AG20443 (cell line): ENCODE measurements at regions not wholly inside any gene's neighbourhood (a gene's known extent, or its start where the extent isn't known, plus 50 kb on each side); places are given as distances from the start of the nearest gene placed in this dataset.
A peak's percentile ranks its signal among the peaks of the same experiment; 100 is the strongest.
"Not testable (repeated sequence)": the region's sequence is repeated elsewhere in the genome, so short reads cannot be mapped to it uniquely, and the experiment has no call there.

Experiments
- DNase-seq: peaks from one replicate; pipeline ENCODE4 v3.0.0; 2012; ENCODE audit warnings: low spot score, mixed read lengths

- no peak for DNase-seq
These were observed 122.8 kb downstream of the ZNF365 start for GRCh38 chr10:62496925-62497324.

GRCh38 chr10:62498271-62498670, 124.1 kb downstream of the ZNF365 start:
- DNase-seq = no peak

GRCh38 chr10:62500116-62500515, 125.9 kb downstream of the ZNF365 start:
- DNase-seq = not testable (repeated sequence)

- DNase-seq = no peak
These were observed 127.4 kb downstream of the ZNF365 start for GRCh38 chr10:62501547-62501946.

- DNase-seq = no peak
These were observed 128.9 kb downstream of the ZNF365 start for GRCh38 chr10:62502995-62503613.

GRCh38 chr10:62503872-62504271, 129.7 kb downstream of the ZNF365 start:
- no peak for DNase-seq

GRCh38 chr10:62506371-62506770, 132.2 kb downstream of the ZNF365 start:
- no peak for DNase-seq

GRCh38 chr10:62511238-62511637, 137.1 kb downstream of the ZNF365 start:
- no peak for DNase-seq

- DNase-seq = no peak
These were observed 137.5 kb downstream of the ZNF365 start for GRCh38 chr10:62511656-62512055.

- DNase-seq = no peak
These were observed 138.7 kb downstream of the ZNF365 start for GRCh38 chr10:62512732-62513475.

GRCh38 chr10:62514079-62514693, 140.0 kb downstream of the ZNF365 start:
- no peak for DNase-seq

- DNase-seq = no peak
These were observed 143.1 kb downstream of the ZNF365 start for GRCh38 chr10:62517252-62517651.

GRCh38 chr10:62527019-62527827, 153.1 kb downstream of the ZNF365 start:
- DNase-seq = no peak

GRCh38 chr10:62528441-62528840, 154.3 kb downstream of the ZNF365 start:
- no peak for DNase-seq

GRCh38 chr10:62529396-62529795, 155.2 kb downstream of the ZNF365 start:
- no peak for DNase-seq

- no peak for DNase-seq
These were observed 159.9 kb downstream of the ZNF365 start for GRCh38 chr10:62534031-62534430.

GRCh38 chr10:62538606-62539005, 164.4 kb downstream of the ZNF365 start:
- DNase-seq = no peak

GRCh38 chr10:62540389-62540788, 166.2 kb downstream of the ZNF365 start:
- DNase-seq = no peak

- DNase-seq = no peak
These were observed 167.6 kb downstream of the ZNF365 start for GRCh38 chr10:62541811-62542210.

GRCh38 chr10:62543571-62544355, 169.6 kb downstream of the ZNF365 start:
- no peak for DNase-seq

GRCh38 chr10:62545160-62546066, 171.2 kb downstream of the ZNF365 start:
- DNase-seq = peak; percentile 67
